Common myeloid progenitor, CD34-positive (primary cell): ENCODE measurements at regions not wholly inside any gene's neighbourhood (a gene's known extent, or its start where the extent isn't known, plus 50 kb on each side); places are given as distances from the start of the nearest gene placed in this dataset.

Experiments used
- CTCF ChIA-PET: fragments of 350-600 bp; sonication (Branson Sonifier 250); formaldehyde crosslinking; loops from one replicate; lab custom pipeline; 2021; ENCODE audit warnings: antibody characterized with exemption; lab: Charles Lee
- POLR2A ChIA-PET: fragments of 350-600 bp; sonication (Branson Sonifier 250); formaldehyde crosslinking; loops from one replicate; lab custom pipeline; 2021; ENCODE audit warnings: antibody characterized with exemption; lab: Charles Lee
- DNase-seq, 3 donors: peaks; one replicate each; pipeline versions ENCODE4 v3.0.0 to v3.0.0-alpha.2; 2013
- H3K27ac ChIP-seq, 2 experiments: 1 replicate in 1 of 2; 2 replicates in 1 of 2; pipeline ENCODE4 v1.7.0; 2013; ENCODE audit warnings: inconsistent platforms in 2 of 2, low read length in 2 of 2, mild to moderate bottlenecking in 2 of 2, low read depth in 1 of 2, moderate library complexity in 1 of 2; ENCODE audit not compliant: severe bottlenecking in 2 of 2, insufficient read depth in 1 of 2, poor library complexity in 1 of 2
- H3K27me3 ChIP-seq, 5 experiments: replicated peaks in 2 of 5; 1 replicate in 3 of 5; 2 replicates in 2 of 5; pipeline versions ENCODE4 v1.6.1 to v1.7.0; 2013; ENCODE audit warnings: low read length in 4 of 5, mild to moderate bottlenecking in 2 of 5, moderate library complexity in 2 of 5, inconsistent platforms in 1 of 5; ENCODE audit not compliant: insufficient read depth in 5 of 5, control insufficient read depth in 4 of 5
- H3K36me3 ChIP-seq, 4 experiments: 1 replicate in 2 of 4; 2 replicates in 2 of 4; pipeline versions ENCODE4 v1.6.1 to v1.7.0; 2013; ENCODE audit warnings: low read length in 3 of 4, control low read depth in 1 of 4, mild to moderate bottlenecking in 1 of 4; ENCODE audit not compliant: control insufficient read depth in 4 of 4, insufficient read depth in 4 of 4
- H3K4me1 ChIP-seq, 4 experiments: 1 replicate in 3 of 4; 2 replicates in 1 of 4; pipeline versions ENCODE4 v1.6.1 to v1.7.1; 2013; ENCODE audit warnings: low read length in 3 of 4, mild to moderate bottlenecking in 3 of 4, control low read depth in 1 of 4, inconsistent platforms in 1 of 4, moderate library complexity in 1 of 4; ENCODE audit not compliant: control insufficient read depth in 4 of 4, insufficient read depth in 4 of 4; ENCODE audit errors: control extremely low read depth in 1 of 4
- H3K4me3 ChIP-seq, 7 experiments: 1 replicate in 4 of 7; 2 replicates in 3 of 7; pipeline versions ENCODE4 v1.5.1 to v1.7.0; 2013; ENCODE audit warnings: mild to moderate bottlenecking in 7 of 7, low read length in 6 of 7, moderate library complexity in 6 of 7, inconsistent platforms in 2 of 7, low read depth in 2 of 7, control low read depth in 1 of 7; ENCODE audit not compliant: insufficient read depth in 4 of 7, control insufficient read depth in 1 of 7; ENCODE audit errors: extremely low read depth in 1 of 7
- H3K9me3 ChIP-seq, 5 experiments: 1 replicate in 4 of 5; 2 replicates in 1 of 5; pipeline versions ENCODE4 v1.6.1 to v1.7.1; 2013; ENCODE audit warnings: low read length in 4 of 5, mild to moderate bottlenecking in 2 of 5, inconsistent platforms in 1 of 5, low read depth in 1 of 5, moderate library complexity in 1 of 5; ENCODE audit not compliant: control insufficient read depth in 4 of 5, insufficient read depth in 2 of 5; ENCODE audit errors: control extremely low read depth in 1 of 5
- WGBS: methylation state at CpG from one replicate; pipeline ENCODE4 v1.1.5; 2013; ENCODE audit not compliant: insufficient coverage; 5-methylcytosine and 5-hydroxymethylcytosine counted together

- Histone ChIP-seq H3K36me3 (no peaks in the 10 kb centered on the region), H3K27me3 (peaks cover 0 to 12% (median 3%) of the 10 kb centered on the region in 5 experiments), H3K4me3 (no peak overlapping the region), H3K4me1 (no peaks in the 10 kb centered on the region), H3K27ac (no peak overlapping the region), H3K9me3 (no peaks in the 10 kb centered on the region)
- ChIA-PET POLR2A (no interaction called here), CTCF (no interaction called here)
- 61% methylated on average over 4 of the region's 5 CpGs for WGBS
- DNase-seq: no peak
These were observed 168.7 kb downstream of the TBX5 start for GRCh38 chr12:114237230-114237629.

- DNase-seq: no peak
- no peaks in the 10 kb centered on the region for H3K9me3 ChIP-seq
- no peaks in the 10 kb centered on the region for H3K36me3 ChIP-seq
- ChIA-PET CTCF (no interaction called here), POLR2A (interaction anchor here (0.6 kb wide), 1 partner anchor 243 kb away, joined by 3 read pairs; no protein-coding TSS in a partner anchor)
- no peak overlapping the region for H3K4me3 ChIP-seq
- 100% methylated on average over 2 of the region's 2 CpGs for WGBS
- H3K27ac ChIP-seq: no peak overlapping the region
- H3K27me3 ChIP-seq: no peaks in the 10 kb centered on the region
- H3K4me1 ChIP-seq: no peaks in the 10 kb centered on the region
These were observed 173.8 kb downstream of the TBX5 start for GRCh38 chr12:114232187-114232586.

- Histone ChIP-seq H3K27me3 (peaks cover 0 to 6% (median 2%) of the 10 kb centered on the region in 5 experiments), H3K27ac (no peak overlapping the region), H3K4me3 (no peak overlapping the region), H3K4me1 (no peaks in the 10 kb centered on the region), H3K9me3 (no peaks in the 10 kb centered on the region), H3K36me3 (no peaks in the 10 kb centered on the region)
- 100% methylated on average over 1 of the region's 1 CpG for WGBS
- DNase-seq: no peak
- CTCF ChIA-PET: no interaction called here
- POLR2A ChIA-PET: no interaction called here
These were observed 176.8 kb downstream of the TBX5 start for GRCh38 chr12:114229150-114229549.

GRCh38 chr12:114226241-114226928 is 179.6 kb downstream of the TBX5 start:
- Histone ChIP-seq H3K27ac (no peak overlapping the region), H3K4me1 (no peaks in the 10 kb centered on the region), H3K9me3 (no peaks in the 10 kb centered on the region), H3K4me3 (no peak overlapping the region), H3K36me3 (no peaks in the 10 kb centered on the region), H3K27me3 (peaks cover 0 to 12% (median 2%) of the 10 kb centered on the region in 5 experiments)
- ChIA-PET POLR2A (no interaction called here), CTCF (no interaction called here)
- no peak for DNase-seq
- 55% methylated on average over 7 of the region's 10 CpGs for WGBS

- Histone ChIP-seq H3K4me3 (no peak overlapping the region), H3K27ac (no peak overlapping the region), H3K27me3 (peaks cover 0 to 13% (median 4%) of the 10 kb centered on the region in 5 experiments), H3K9me3 (no peaks in the 10 kb centered on the region), H3K36me3 (no peaks in the 10 kb centered on the region), H3K4me1 (no peaks in the 10 kb centered on the region)
- POLR2A ChIA-PET: no interaction called here
- CTCF ChIA-PET: no interaction called here
- DNase-seq: no peak
These were observed 183.8 kb downstream of the TBX5 start for GRCh38 chr12:114221957-114222630.

GRCh38 chr12:114221136-114221833 is 184.7 kb downstream of the TBX5 start:
- ChIA-PET POLR2A (no interaction called here), CTCF (no interaction called here)
- Histone ChIP-seq H3K4me1 (no peaks in the 10 kb centered on the region), H3K4me3 (no peak overlapping the region), H3K27ac (no peak overlapping the region), H3K36me3 (no peaks in the 10 kb centered on the region), H3K27me3 (peaks cover 0 to 12% (median 2%) of the 10 kb centered on the region in 5 experiments), H3K9me3 (peaks cover 0 to 2% (median 0%) of the 10 kb centered on the region in 5 experiments)
- no peak for DNase-seq
- WGBS: 95% methylated on average over 7 of the region's 8 CpGs

- no peak overlapping the region for H3K4me3 ChIP-seq
- ChIA-PET CTCF (no interaction called here), POLR2A (no interaction called here)
- peaks cover 0 to 2% (median 0%) of the 10 kb centered on the region in 5 experiments for H3K9me3 ChIP-seq
- no peaks in the 10 kb centered on the region for H3K36me3 ChIP-seq
- no peak for DNase-seq
- 60% methylated on average over 3 of the region's 3 CpGs for WGBS
- H3K27me3 ChIP-seq: peaks cover 0 to 7% (median 2%) of the 10 kb centered on the region in 5 experiments
- no peak overlapping the region for H3K27ac ChIP-seq
- H3K4me1 ChIP-seq: no peaks in the 10 kb centered on the region
These were observed 185.6 kb downstream of the TBX5 start for GRCh38 chr12:114220311-114220710.
